Breast epithelium (tissue), 4 donors: ENCODE measurements at regions not wholly inside any gene's neighbourhood (a gene's known extent, or its start where the extent isn't known, plus 50 kb on each side); places are given as distances from the start of the nearest gene placed in this dataset.

Experiments used
- DNase-seq, 2 donors: peaks; one replicate each; pipeline ENCODE4 v3.0.0-alpha.2; 2019; ENCODE audit warnings: low spot score in 2 of 2
- H3K27ac ChIP-seq, 2 donors: fragments of 200-600 bp; sonication (generic) in 1 of 2; one replicate each; pipeline ENCODE4 v1.5.1; 2016 to 2019; ENCODE audit warnings: mild to moderate bottlenecking in 1 of 2
- H3K27me3 ChIP-seq, 2 donors: fragments of 200-600 bp; sonication (generic) in 1 of 2; one replicate each; pipeline versions ENCODE4 v1.5.1 to v1.6.0; 2017 to 2019; ENCODE audit warnings: control low read depth in 1 of 2, mild to moderate bottlenecking in 1 of 2
- H3K36me3 ChIP-seq: fragments of 200-600 bp; one replicate; pipeline ENCODE4 v1.5.1; 2019
- H3K4me1 ChIP-seq, 2 donors: fragments of 200-600 bp; sonication (generic); one replicate each; pipeline ENCODE4 v1.5.1; 2016 to 2019; ENCODE audit warnings: control low read depth in 1 of 2
- H3K4me3 ChIP-seq, 3 donors: fragments of 200-600 bp; sonication (generic); 1 replicate in 2 of 3; 2 replicates in 1 of 3; pipeline ENCODE4 v1.5.1; 2016 to 2019; ENCODE audit warnings: mild to moderate bottlenecking in 3 of 3, moderate library complexity in 2 of 3
- H3K9me3 ChIP-seq, 2 donors: fragments of 200-600 bp; sonication (generic) in 1 of 2; one replicate each; pipeline ENCODE4 v1.5.1; 2016 to 2019; ENCODE audit warnings: control low read depth in 1 of 2
- POLR2A ChIP-seq: fragments of 450-650 bp; IDR thresholded peaks from one replicate; pipeline ENCODE4 v1.6.1; 2016; ENCODE audit warnings: antibody characterized with exemption, mild to moderate bottlenecking, moderate library complexity
- POLR2AphosphoS5 ChIP-seq, 3 donors: sonication (generic); formaldehyde crosslinking; IDR thresholded peaks; one replicate each; pipeline ENCODE4 v1.6.1; 2017; ENCODE audit warnings: antibody characterized with exemption in 3 of 3
- intact Hi-C: fragments of 100-400 bp; cut with DNase I; formaldehyde crosslinking; loops from one replicate; pipeline ENCODE4 v1.15.1; 2023; ENCODE audit warnings: low total_unique reads
- TF ChIP-seq, protein P1 (sequence below), 3 donors: fragments of 450-650 bp; IDR thresholded peaks; one replicate each; pipeline ENCODE4 v1.5.1; 2016 to 2017; ENCODE audit warnings: antibody characterized with exemption in 3 of 3, mild to moderate bottlenecking in 3 of 3, moderate library complexity in 3 of 3

DNA sequence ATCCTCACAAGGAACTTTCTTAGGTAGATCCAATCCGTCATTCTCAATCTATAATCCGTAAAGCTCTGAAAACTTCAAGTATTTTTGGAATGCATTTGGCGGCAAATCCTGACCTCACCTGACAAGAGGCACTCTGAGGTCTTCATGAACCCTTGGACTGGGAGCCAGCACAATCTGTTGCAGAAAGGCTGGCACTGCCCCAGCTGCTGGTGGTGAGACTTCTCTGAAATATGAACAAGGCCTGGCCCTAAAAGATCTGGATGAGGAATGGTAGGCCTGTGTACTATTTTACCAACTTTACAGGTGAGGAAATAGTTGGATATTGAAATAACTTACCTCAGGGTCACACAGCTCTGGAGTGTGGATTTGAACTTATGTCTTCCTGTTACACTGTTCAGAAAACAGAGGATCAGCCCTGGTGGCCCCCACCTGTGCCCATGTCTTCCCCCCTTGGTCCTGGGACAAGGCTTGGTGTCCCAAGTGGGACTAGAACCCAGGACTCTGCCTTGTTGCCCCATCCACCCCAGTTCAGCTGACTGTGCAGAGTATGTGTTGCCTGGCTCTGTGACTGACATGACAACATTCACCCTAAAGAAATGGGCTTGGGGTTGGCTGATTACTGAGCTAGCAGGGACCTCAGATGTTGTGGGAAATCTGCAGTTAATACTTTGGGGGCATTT, 471.4 kb downstream of the MN1 start:
- no peak for DNase-seq
- Histone ChIP-seq H3K4me3 (no peak overlapping the region), H3K36me3 (no peaks in the 10 kb centered on the region), H3K4me1 (no peaks in the 10 kb centered on the region), H3K27me3 (peaks cover 0 to 14% of the 10 kb centered on the region in 2 donors), H3K27ac (no peak overlapping the region), H3K9me3 (no peaks in the 10 kb centered on the region)
- no peak for TF ChIP-seq POLR2A
- intact Hi-C loops = no loop called here

DNA sequence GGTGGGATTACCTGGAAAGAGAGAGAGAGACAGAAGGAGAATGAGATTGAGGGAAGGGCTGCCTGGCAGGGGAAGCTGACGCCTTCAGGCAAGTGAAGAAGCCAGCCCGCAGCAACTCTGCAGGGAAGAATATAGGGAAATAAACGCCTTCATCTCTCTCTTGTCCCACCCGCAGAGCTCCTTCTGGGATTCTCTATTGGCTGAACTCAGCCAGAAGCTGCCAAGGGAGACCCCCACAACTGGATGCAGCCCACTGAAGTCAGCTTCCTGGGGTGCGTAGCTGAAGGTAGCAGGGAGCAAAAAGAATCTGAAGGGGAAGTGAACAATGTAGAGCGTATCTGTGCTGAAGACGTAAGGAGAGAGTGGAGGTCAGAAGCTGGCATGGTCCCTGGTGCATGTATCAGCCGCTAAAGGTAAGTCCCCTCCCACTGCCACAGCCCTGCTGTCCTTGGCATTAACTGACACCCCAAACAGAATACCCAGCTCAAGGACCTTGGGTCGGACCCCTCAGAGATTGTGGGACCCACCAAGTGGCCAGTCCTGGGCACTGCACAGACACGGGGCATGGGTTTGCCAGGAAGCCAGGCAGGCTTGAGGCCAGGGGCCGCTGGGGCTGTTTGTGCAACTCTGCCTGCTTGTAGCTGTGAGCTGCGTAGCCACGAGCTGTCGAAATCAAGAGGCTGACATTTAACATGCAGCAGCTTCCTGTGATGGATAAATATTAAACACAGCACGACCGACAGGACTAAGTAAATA, 469.9 kb downstream of the MN1 start:
- H3K4me3 ChIP-seq = no peak overlapping the region
- DNase-seq = no peak
- intact Hi-C loops = no loop called here
- no peaks in the 10 kb centered on the region for H3K36me3 ChIP-seq
- no peaks in the 10 kb centered on the region for H3K4me1 ChIP-seq
- H3K27ac ChIP-seq = no peak overlapping the region
- H3K27me3 ChIP-seq = peaks cover 0 to 14% of the 10 kb centered on the region in 2 donors
- no peaks in the 10 kb centered on the region for H3K9me3 ChIP-seq
- TF ChIP-seq, protein P1, sequence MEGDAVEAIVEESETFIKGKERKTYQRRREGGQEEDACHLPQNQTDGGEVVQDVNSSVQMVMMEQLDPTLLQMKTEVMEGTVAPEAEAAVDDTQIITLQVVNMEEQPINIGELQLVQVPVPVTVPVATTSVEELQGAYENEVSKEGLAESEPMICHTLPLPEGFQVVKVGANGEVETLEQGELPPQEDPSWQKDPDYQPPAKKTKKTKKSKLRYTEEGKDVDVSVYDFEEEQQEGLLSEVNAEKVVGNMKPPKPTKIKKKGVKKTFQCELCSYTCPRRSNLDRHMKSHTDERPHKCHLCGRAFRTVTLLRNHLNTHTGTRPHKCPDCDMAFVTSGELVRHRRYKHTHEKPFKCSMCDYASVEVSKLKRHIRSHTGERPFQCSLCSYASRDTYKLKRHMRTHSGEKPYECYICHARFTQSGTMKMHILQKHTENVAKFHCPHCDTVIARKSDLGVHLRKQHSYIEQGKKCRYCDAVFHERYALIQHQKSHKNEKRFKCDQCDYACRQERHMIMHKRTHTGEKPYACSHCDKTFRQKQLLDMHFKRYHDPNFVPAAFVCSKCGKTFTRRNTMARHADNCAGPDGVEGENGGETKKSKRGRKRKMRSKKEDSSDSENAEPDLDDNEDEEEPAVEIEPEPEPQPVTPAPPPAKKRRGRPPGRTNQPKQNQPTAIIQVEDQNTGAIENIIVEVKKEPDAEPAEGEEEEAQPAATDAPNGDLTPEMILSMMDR (IDR thresholded peaks at IDR 0.05) = no peak
- no peak for TF ChIP-seq POLR2A
- no peak for TF ChIP-seq POLR2AphosphoS5 (IDR thresholded peaks at IDR 0.05)

DNA sequence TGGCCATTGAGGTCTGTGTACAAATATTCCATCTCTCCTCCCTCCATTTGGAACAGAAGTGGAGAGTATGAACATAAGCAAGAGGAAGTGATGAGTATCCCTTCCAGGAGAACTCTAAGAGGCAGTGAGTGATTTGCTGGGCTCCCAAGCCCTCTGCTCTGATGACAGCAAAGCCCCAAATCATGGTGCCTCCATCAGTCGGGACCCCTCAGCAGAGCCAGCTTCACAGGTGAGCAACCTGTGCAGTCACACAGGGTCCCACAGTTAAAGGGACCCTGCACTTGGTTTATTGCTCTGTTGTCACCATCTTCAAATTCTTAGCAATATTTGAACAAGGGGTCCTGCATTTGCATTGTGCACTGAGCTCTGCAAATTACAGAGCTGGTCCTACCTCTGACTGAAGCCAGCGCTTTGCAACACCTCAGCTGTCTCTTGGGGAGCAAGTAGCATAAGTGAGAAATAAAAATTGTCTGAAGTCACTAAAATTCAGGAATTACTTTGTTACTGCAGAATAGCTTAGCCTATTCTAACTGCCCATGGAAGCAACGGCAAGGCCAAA, 466.4 kb downstream of the MN1 start:
- H3K4me3 ChIP-seq = no peak overlapping the region
- TF ChIP-seq, protein P1 (IDR thresholded peaks at IDR 0.05) = no peak
- TF ChIP-seq POLR2AphosphoS5 (IDR thresholded peaks at IDR 0.05) = no peak
- no peak for TF ChIP-seq POLR2A
- no peaks in the 10 kb centered on the region for H3K4me1 ChIP-seq
- intact Hi-C loops = no loop called here
- H3K27me3 ChIP-seq = peaks cover 0 to 8% of the 10 kb centered on the region in 2 donors
- H3K9me3 ChIP-seq = no peaks in the 10 kb centered on the region
- no peak for DNase-seq
- no peaks in the 10 kb centered on the region for H3K36me3 ChIP-seq
- H3K27ac ChIP-seq = no peak overlapping the region

DNA sequence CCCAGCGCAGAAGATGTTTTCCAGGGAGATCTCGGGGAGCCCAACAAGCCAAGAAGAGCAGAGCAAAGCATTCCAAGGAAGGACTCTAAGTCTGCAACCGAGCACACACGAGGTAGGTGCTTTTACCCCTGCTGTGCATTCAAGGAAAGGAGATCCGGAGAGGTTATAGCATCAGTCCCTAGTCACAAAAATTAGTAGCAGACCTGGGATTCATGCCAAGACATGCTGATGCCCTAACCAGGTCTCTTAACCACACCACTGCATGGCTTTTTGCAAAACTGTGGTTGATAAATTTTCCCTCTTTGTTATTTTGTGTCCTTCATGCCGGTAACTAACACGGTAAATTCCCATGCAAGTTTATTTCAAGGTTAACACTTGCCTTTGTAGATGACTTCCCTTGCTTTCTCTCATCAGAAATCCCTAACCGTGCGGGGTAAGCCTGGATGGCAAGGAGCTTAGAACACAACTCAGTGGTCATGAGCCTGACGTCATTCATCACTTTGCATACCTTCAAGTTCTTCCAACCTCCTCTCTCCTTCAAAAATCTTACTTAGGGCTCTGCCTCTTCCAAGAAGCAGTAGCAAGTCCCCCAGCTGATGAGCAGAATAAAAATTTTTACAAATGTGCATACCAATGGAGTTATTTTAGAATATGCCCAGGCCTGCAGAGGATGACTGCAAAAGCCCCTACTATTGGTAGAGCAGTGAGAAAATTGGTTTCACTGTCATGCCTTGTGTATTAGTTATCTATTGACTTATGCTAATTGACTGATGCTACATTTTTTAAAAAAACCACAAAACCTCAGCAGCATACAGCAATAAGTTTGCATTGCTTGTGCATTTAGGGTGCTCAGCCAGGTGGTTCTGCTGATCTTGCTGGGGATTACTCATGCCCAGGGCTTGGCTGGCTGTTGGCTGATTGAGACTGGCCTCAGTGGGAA, 465.1 kb downstream of the MN1 start:
- no peaks in the 10 kb centered on the region for H3K36me3 ChIP-seq
- intact Hi-C loops = no loop called here
- TF ChIP-seq, protein P1 (IDR thresholded peaks at IDR 0.05) = no peak
- TF ChIP-seq POLR2AphosphoS5 (IDR thresholded peaks at IDR 0.05) = no peak
- no peak for TF ChIP-seq POLR2A
- no peaks in the 10 kb centered on the region for H3K27me3 ChIP-seq
- H3K4me1 ChIP-seq = no peaks in the 10 kb centered on the region
- peaks cover 0 to 3% of the 10 kb centered on the region in 2 donors for H3K9me3 ChIP-seq
- H3K27ac ChIP-seq = no peak overlapping the region
- no peak overlapping the region for H3K4me3 ChIP-seq
- DNase-seq = no peak

DNA sequence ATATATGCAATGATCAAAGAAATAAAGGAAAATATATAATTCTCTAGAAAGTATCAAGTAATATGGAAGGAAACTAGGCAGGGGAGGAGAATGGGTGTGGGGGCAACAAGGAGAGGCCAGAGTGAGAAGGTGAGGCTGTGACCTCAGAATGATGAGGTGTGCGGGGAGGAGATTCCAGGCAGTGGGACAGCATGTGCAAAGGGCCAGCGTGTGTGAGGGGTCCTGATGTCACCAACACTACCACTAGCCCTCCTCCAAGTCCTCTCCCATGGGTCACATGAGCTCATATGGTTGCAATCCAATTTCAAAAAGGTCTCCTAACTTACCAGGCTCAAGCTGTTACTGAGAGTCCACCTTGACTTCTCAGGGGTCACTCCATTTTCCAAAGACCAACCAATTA, 463.9 kb downstream of the MN1 start:
- Histone ChIP-seq H3K4me3 (no peak overlapping the region), H3K4me1 (no peaks in the 10 kb centered on the region), H3K9me3 (peaks cover 0 to 15% of the 10 kb centered on the region in 2 donors), H3K36me3 (no peaks in the 10 kb centered on the region), H3K27me3 (no peaks in the 10 kb centered on the region), H3K27ac (no peak overlapping the region)
- DNase-seq = no peak
- intact Hi-C loops = no loop called here
- no peak for TF ChIP-seq POLR2AphosphoS5 (IDR thresholded peaks at IDR 0.05)
- TF ChIP-seq, protein P1 (IDR thresholded peaks at IDR 0.05) = no peak
